ENCODE measurements at regions not wholly inside any gene's neighbourhood (a gene's known extent, or its start where the extent isn't known, plus 50 kb on each side); places are given as distances from the start of the nearest gene placed in this dataset.
"Not testable (repeated sequence)": the region's sequence is repeated elsewhere in the genome, so short reads cannot be mapped to it uniquely, and the experiment has no call there.

DNA sequence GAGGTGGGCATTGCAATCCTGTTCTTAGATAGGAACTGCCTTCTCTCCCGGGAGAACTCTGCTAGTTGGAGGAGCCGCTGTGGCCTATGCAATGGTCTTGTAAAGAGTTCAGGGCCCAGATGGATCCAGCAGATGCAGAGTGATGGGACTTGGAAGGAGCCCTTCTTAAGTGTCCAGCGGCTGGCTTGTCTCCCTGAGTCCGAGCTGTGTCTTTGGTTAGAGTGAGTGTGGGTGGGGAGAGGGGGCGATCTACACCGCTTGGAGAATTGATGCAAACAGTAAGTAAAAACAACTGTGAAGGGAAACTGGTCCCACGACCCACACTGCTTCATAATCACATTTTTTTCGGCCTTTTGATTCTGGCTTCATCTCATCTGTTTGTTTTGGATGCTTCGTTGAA, 89.8 kb upstream of the CYRIA start:
- ChIA-PET RAD21 (ENCODE audit: low non-redundant PET in 1 of 2, low total read pairs in 2 of 2, uncharacterized antibody in 2 of 2, unreplicated experiment in 2 of 2) (interaction anchor here in 1 of 2 experiments (2.8 kb wide), 1 partner anchor 142 kb away, joined by 12 read pairs; no protein-coding TSS in a partner anchor), CTCF (interaction anchor here (2.3 to 4.5 kb wide), 2 partner anchors 137 to 142 kb away, joined by 22 to 85 read pairs; no protein-coding TSS in a partner anchor), POLR2A (no interaction called here)
- Histone ChIP-seq H3K79me2 (ENCODE audit: insufficient read depth, low read length) (no peaks in the 10 kb centered on the region), H3K27ac (ENCODE audit: low read depth, low read length) (no peak overlapping the region), H3K4me1 (ENCODE audit: control insufficient read depth in 1 of 2, insufficient read depth in 2 of 2, low read length in 2 of 2) (no peaks in the 10 kb centered on the region), H3K9me2 (ENCODE audit: insufficient read depth) (no peaks in the 10 kb centered on the region), H3K9me3 (ENCODE audit: control insufficient read depth in 1 of 2, insufficient read depth in 1 of 2, low read depth in 1 of 2, low read length in 2 of 2) (no peaks in the 10 kb centered on the region), H3K27me3 (ENCODE audit: insufficient read depth, low read length) (peaks cover 13% of the 10 kb centered on the region), H3K36me3 (ENCODE audit: control insufficient read depth in 1 of 2, insufficient read depth in 2 of 2, low read length in 2 of 2) (no peaks in the 10 kb centered on the region), H4K20me1 (ENCODE audit: insufficient read depth) (no peaks in the 10 kb centered on the region), H3K4me3 (replicated peaks in 1 of 2; ENCODE audit: low read depth in 1 of 2, low read length in 2 of 2) (no peak overlapping the region), H3K9ac (ENCODE audit: low read length) (no peak overlapping the region), H3K4me2 (ENCODE audit: low read length) (no peak overlapping the region), H2AFZ (ENCODE audit: low read depth, low read length, poor library complexity, severe bottlenecking) (no peak overlapping the region)
- TF ChIP-seq CTCF (IDR thresholded peaks at IDR 0.05 in 2 of 3, conservative IDR thresholded peaks at IDR 0.05 in 1 of 3; ENCODE audit: borderline replicate concordance in 1 of 3, insufficient read depth in 1 of 3, low read depth in 2 of 3, low read length in 2 of 3) (no peak), SIN3A (IDR thresholded peaks at IDR 0.05; ENCODE audit: low read depth) (no peak), SP1 (IDR thresholded peaks at IDR 0.05; ENCODE audit: low read depth) (no peak), EZH2 (IDR thresholded peaks at IDR 0.05) (no peak), YY1 (IDR thresholded peaks at IDR 0.05; ENCODE audit: extremely low read depth, insufficient replicate concordance, low read depth, low read length) (no peak), RAD21 (IDR thresholded peaks at IDR 0.05; ENCODE audit: low read depth) (no peak), EGR1 (IDR thresholded peaks at IDR 0.05; ENCODE audit: low read depth) (no peak), CEBPB (IDR thresholded peaks at IDR 0.05; ENCODE audit: low read depth) (no peak), JUND (IDR thresholded peaks at IDR 0.05) (no peak)
- DNase-seq (ENCODE audit: low read depth, low spot score) (no peak), ATAC-seq (no peak)
- BruUV-seq (replicated peaks) = no TSS peak
- intact Hi-C loops (cut with micrococcal nuclease) = no loop called here

GRCh38 chr2:16753025-16753424, 87.4 kb upstream of the CYRIA start:
- H3K4me3 ChIP-seq (replicated peaks in 1 of 2; ENCODE audit: low read depth in 1 of 2, low read length in 2 of 2); H3K4me1 ChIP-seq (ENCODE audit: control insufficient read depth in 1 of 2, insufficient read depth in 2 of 2, low read length in 2 of 2); H3K9ac ChIP-seq (ENCODE audit: low read length); H3K9me3 ChIP-seq (ENCODE audit: control insufficient read depth in 1 of 2, insufficient read depth in 1 of 2, low read depth in 1 of 2, low read length in 2 of 2); CTCF ChIA-PET; H3K27ac ChIP-seq (ENCODE audit: low read depth, low read length); intact Hi-C loops (cut with micrococcal nuclease); DNase-seq (ENCODE audit: low read depth, low spot score); H2AFZ ChIP-seq (ENCODE audit: low read depth, low read length, poor library complexity, severe bottlenecking); H3K9me2 ChIP-seq (ENCODE audit: insufficient read depth); H3K79me2 ChIP-seq (ENCODE audit: insufficient read depth, low read length); H3K27me3 ChIP-seq (ENCODE audit: insufficient read depth, low read length); H3K36me3 ChIP-seq (ENCODE audit: control insufficient read depth in 1 of 2, insufficient read depth in 2 of 2, low read length in 2 of 2); H4K20me1 ChIP-seq (ENCODE audit: insufficient read depth); POLR2A ChIA-PET; ATAC-seq; RAD21 ChIA-PET (ENCODE audit: low non-redundant PET in 1 of 2, low total read pairs in 2 of 2, uncharacterized antibody in 2 of 2, unreplicated experiment in 2 of 2); BruUV-seq (replicated peaks); H3K4me2 ChIP-seq (ENCODE audit: low read length): not testable (repeated sequence)

DNA sequence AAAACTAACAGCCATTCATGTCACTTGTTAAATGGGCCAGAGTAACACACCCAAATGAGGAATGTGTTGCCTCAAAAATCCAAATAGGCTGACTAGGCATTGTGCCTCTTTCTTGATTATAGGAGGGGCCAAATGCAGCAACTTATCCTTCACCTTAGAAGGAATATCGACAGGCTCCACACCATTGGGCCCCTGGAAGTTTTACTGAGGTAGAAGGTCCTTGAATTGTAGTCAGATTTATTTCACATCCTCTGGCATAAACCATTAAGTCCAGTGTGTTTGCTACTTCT, 85.2 kb upstream of the CYRIA start:
- intact Hi-C loops (cut with micrococcal nuclease); H4K20me1 ChIP-seq (ENCODE audit: insufficient read depth); DNase-seq (ENCODE audit: low read depth, low spot score); H3K4me3 ChIP-seq (replicated peaks in 1 of 2; ENCODE audit: low read depth in 1 of 2, low read length in 2 of 2); H3K79me2 ChIP-seq (ENCODE audit: insufficient read depth, low read length); RAD21 ChIA-PET (ENCODE audit: low non-redundant PET in 1 of 2, low total read pairs in 2 of 2, uncharacterized antibody in 2 of 2, unreplicated experiment in 2 of 2); H3K4me1 ChIP-seq (ENCODE audit: control insufficient read depth in 1 of 2, insufficient read depth in 2 of 2, low read length in 2 of 2); BruUV-seq (replicated peaks); POLR2A ChIA-PET; H3K9me3 ChIP-seq (ENCODE audit: control insufficient read depth in 1 of 2, insufficient read depth in 1 of 2, low read depth in 1 of 2, low read length in 2 of 2); H2AFZ ChIP-seq (ENCODE audit: low read depth, low read length, poor library complexity, severe bottlenecking); H3K9me2 ChIP-seq (ENCODE audit: insufficient read depth); ATAC-seq; H3K27ac ChIP-seq (ENCODE audit: low read depth, low read length); H3K9ac ChIP-seq (ENCODE audit: low read length); H3K36me3 ChIP-seq (ENCODE audit: control insufficient read depth in 1 of 2, insufficient read depth in 2 of 2, low read length in 2 of 2); CTCF ChIA-PET; H3K4me2 ChIP-seq (ENCODE audit: low read length): not testable (repeated sequence)
- peaks cover 13% of the 10 kb centered on the region; the same call in 1 of the 2 replicates for H3K27me3 ChIP-seq (ENCODE audit: insufficient read depth, low read length)

All from HCT116 (cell line).